ENCODE measurements at regions not wholly inside any gene's neighbourhood (a gene's known extent, or its start where the extent isn't known, plus 50 kb on each side); places are given as distances from the start of the nearest gene placed in this dataset.

DNA sequence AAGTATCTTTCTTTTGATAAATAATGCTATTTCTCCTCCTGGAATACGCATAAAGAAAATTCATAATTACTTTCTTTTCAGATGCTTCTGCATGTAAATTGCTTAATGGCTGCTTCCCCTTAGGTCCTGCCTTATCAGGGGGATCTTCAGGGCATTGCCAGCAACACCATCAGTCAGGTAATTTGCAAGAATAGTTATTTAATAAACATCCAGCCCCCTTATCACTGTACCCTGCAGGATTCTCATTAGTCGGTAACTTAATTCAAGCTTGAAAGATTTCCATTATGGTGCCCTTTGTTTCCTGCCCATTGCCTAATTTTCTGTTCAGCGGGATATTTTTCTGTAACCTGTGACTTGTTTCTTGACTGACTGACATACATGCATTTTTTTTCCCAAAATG is 414.5 kb downstream of the MFSD1 start:
- ATAC-seq = no peak
- H3K9me3 ChIP-seq (ENCODE audit: control insufficient read depth in 1 of 2, insufficient read depth in 1 of 2, low read depth in 1 of 2, low read length in 2 of 2) = no peaks in the 10 kb centered on the region
- H3K27ac ChIP-seq (ENCODE audit: low read depth, low read length) = no peak overlapping the region
- RAD21 ChIA-PET (ENCODE audit: low non-redundant PET in 1 of 2, low total read pairs in 2 of 2, uncharacterized antibody in 2 of 2, unreplicated experiment in 2 of 2) = no interaction called here
- DNase-seq (ENCODE audit: low read depth, low spot score) = no peak
- H3K36me3 ChIP-seq (ENCODE audit: control insufficient read depth in 1 of 2, insufficient read depth in 2 of 2, low read length in 2 of 2) = no peaks in the 10 kb centered on the region
- H4K20me1 ChIP-seq (ENCODE audit: insufficient read depth) = no peaks in the 10 kb centered on the region
- no peak overlapping the region for H3K4me3 ChIP-seq (replicated peaks in 1 of 2; ENCODE audit: low read depth in 1 of 2, low read length in 2 of 2)
- no peak overlapping the region for H3K9ac ChIP-seq (ENCODE audit: low read length)
- H3K27me3 ChIP-seq (ENCODE audit: insufficient read depth, low read length) = no peaks in the 10 kb centered on the region
- H2AFZ ChIP-seq (ENCODE audit: low read depth, low read length, poor library complexity, severe bottlenecking) = no peak overlapping the region
- no peaks in the 10 kb centered on the region for H3K79me2 ChIP-seq (ENCODE audit: insufficient read depth, low read length)
- BruUV-seq (replicated peaks) = no TSS peak
- intact Hi-C loops (cut with micrococcal nuclease) = no loop called here
- CTCF ChIA-PET = no interaction called here
- no peaks in the 10 kb centered on the region for H3K4me1 ChIP-seq (ENCODE audit: control insufficient read depth in 1 of 2, insufficient read depth in 2 of 2, low read length in 2 of 2)
- no peaks in the 10 kb centered on the region for H3K9me2 ChIP-seq (ENCODE audit: insufficient read depth)
- POLR2A ChIA-PET = no interaction called here
- H3K4me2 ChIP-seq (ENCODE audit: low read length) = no peak overlapping the region
- TF ChIP-seq SRF (IDR thresholded peaks at IDR 0.05; ENCODE audit: low read depth) (no peak), ELF1 (IDR thresholded peaks at IDR 0.05; ENCODE audit: borderline replicate concordance, low read depth) (no peak), SIN3A (IDR thresholded peaks at IDR 0.05; ENCODE audit: low read depth) (no peak), YY1 (IDR thresholded peaks at IDR 0.05; ENCODE audit: extremely low read depth, insufficient replicate concordance, low read depth, low read length) (no peak), MAX (IDR thresholded peaks at IDR 0.05) (no peak), ATF3 (IDR thresholded peaks at IDR 0.05) (no peak), RAD21 (IDR thresholded peaks at IDR 0.05; ENCODE audit: low read depth) (no peak), ZBTB33 (IDR thresholded peaks at IDR 0.05; ENCODE audit: extremely low read depth, insufficient replicate concordance, low read length) (no peak), EGR1 (IDR thresholded peaks at IDR 0.05; ENCODE audit: low read depth) (no peak), CBX3 (IDR thresholded peaks at IDR 0.05; ENCODE audit: low read depth) (no peak), EZH2phosphoT487 (IDR thresholded peaks at IDR 0.05; ENCODE audit: borderline replicate concordance) (no peak)

Measured in HCT116 (cell line).